HG03039 (cell line): ENCODE measurements at regions not wholly inside any gene's neighbourhood (a gene's known extent, or its start where the extent isn't known, plus 50 kb on each side); places are given as distances from the start of the nearest gene placed in this dataset.
"Not testable (repeated sequence)": the region's sequence is repeated elsewhere in the genome, so short reads cannot be mapped to it uniquely, and the experiment has no call there.

Experiments used
- ATAC-seq: cut with Tn5 transposase; IDR thresholded peaks from one replicate; pipeline ENCODE4 v1.9.1; 2021; ENCODE audit warnings: mild to moderate bottlenecking, moderate library complexity; ENCODE audit not compliant: unreplicated experiment

GRCh38 chr5:166795756-166796155 lies 1495.7 kb upstream of the WWC1 start:
- ATAC-seq = no peak

- ATAC-seq = no peak
Measured at GRCh38 chr5:166803058-166803457, 1488.4 kb upstream of the WWC1 start.

DNA sequence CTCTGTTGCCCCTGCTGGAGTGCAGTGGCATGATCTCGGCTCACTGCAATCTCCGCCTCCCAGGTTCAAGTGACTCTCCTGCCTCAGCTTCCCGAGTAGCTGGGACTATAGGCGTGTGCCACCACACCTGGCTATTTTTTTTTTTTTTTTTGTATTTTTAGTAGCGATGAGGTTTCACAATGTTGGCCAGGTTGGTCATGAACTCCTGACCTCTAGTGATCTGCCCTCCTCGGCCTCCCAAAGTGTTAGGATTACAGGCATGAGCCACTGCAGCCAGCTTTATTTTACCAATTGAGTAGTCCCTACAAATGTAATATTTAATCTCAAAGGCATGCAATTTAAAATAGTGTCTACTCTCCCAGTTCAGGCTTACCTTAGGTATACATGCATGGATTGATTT lies 1487.2 kb upstream of the WWC1 start:
- ATAC-seq = not testable (repeated sequence)

GRCh38 chr5:166804693-166805092 lies 1486.8 kb upstream of the WWC1 start:
- ATAC-seq = not testable (repeated sequence)

DNA sequence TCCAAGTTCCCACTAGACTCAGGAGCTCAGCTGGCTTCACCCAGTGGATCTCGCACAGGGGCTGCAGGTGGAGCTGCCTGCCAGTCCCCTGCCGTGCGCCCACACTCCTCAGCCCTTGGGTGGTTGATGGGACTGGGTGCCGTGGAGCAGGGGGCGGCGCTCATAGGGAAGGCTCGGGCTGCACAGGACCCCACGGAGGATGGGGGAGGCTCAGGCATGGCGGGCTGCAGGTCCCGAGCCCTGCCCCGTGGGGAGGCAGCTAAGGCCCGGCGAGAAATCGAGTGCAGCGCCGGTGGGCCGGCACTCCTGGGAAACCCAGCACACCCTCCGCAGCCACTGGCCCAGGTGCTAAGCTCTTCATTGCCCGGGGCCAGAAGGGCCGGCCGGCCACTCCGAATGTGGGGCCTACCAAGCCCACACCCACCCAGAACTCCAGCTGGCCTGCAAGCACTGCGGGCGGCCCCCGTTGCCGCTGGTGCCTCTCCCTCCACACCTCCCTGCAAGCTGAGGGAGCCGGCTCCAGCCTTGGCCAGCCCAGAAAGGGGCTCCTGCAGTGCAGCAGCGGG lies 1481.3 kb upstream of the WWC1 start:
- not testable (repeated sequence) for ATAC-seq

DNA sequence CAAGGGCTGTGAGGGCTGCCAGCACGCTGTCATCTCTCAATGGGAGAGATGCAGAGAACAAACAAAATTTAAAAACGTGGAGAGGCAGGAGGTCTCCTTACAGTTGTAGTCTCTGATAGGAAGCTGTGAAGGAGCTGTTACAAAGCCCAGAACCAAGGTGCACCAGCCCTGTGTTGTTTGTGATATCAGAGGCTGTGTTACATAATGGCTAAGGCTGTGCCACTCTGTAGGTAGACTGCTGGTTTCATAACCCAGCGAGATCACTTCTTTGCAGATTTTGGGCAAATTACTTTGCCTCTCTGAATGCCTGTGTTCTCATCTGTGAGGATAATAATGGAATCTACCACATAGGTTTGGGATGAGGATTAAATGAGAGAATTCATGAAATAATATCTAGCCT lies 1480.7 kb upstream of the WWC1 start:
- ATAC-seq = no peak

DNA sequence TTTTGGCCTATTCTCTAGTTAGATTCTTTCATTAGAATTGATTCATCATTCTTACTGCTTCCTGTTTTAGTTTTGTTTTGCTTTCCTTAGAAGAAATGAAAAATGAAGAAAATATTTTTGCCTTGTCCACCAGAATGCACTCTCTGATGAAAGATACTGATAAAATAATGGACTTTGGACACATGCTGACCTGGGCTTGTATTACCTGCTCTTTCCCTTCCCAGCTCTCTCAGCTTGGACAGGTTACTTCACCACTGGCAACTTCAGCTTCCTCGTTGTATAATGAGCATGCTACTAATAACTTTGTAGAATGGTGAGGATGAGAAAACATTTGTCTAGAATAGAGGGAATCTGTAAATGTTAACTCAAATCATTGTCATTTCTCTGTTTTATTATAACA lies 1468.1 kb upstream of the WWC1 start:
- ATAC-seq = no peak

- ATAC-seq = no peak
Measured at GRCh38 chr5:166834246-166834645, 1457.2 kb upstream of the WWC1 start.

- ATAC-seq = no peak
Measured at GRCh38 chr5:166845044-166845443, 1446.4 kb upstream of the WWC1 start.

- no peak for ATAC-seq
Measured at GRCh38 chr5:166856791-166857190, 1434.7 kb upstream of the WWC1 start.

GRCh38 chr5:166860426-166860825 lies 1431.0 kb upstream of the WWC1 start:
- ATAC-seq = no peak

- ATAC-seq = no peak
Measured at GRCh38 chr5:166862581-166862980, 1428.9 kb upstream of the WWC1 start.

DNA sequence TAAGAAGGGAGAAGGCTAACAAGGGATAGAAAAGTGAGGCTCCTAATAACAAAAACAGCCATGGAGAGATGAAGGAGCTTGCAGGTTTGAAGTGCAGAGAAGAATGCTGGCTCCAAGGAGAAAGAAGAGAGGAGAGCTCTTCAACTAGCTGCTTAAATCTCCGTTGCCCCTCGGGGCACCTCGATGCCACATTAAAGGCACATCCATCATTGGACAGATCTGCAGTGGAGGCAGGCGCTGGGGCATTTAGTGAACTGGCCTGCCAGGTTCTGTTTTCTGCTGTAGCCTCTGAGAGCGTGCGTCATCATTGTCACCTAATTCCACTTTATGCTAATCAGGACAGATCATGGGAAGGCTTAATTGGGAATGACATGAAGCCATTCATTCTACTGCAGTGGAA lies 1426.2 kb upstream of the WWC1 start:
- no peak for ATAC-seq

DNA sequence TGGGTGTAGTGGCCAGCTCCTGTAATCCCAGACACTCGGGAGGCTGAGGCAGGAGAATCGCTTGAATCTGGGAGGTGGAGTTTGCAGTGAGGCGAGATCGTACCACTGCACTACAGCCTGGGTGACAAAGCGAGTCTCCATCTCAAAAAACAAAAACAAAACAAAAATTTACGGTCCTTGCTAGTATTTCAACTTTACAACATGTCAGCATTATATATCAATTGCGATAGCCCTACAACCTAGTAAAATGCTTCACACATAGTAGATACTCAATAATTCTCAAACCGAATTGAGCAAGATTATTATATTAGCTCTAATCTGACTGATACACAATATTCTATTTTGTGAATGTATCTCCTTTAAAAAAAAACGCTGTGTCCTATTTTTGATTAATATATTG lies 1411.0 kb upstream of the WWC1 start:
- no peak for ATAC-seq

DNA sequence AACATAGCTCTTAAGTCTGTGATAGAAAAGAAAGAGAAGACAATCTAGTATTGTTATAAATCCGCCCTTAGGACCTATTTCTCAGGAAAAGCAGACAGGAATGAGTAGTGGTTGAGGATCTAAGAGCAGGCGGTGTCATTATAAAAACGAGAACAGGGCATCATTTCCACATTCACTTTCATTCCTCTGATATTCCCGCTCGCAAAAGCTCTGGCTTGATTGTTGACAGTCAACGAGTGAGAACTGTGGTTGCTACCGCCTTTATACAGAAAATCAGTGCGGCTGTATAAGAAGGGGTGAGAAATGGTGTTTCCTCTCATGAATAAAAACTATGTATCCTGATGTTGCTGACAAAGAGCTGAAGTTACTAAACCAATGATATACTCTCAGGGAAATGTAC lies 1409.6 kb upstream of the WWC1 start:
- ATAC-seq = no peak

- no peak for ATAC-seq
Measured at GRCh38 chr5:166883016-166883415, 1408.4 kb upstream of the WWC1 start.

DNA sequence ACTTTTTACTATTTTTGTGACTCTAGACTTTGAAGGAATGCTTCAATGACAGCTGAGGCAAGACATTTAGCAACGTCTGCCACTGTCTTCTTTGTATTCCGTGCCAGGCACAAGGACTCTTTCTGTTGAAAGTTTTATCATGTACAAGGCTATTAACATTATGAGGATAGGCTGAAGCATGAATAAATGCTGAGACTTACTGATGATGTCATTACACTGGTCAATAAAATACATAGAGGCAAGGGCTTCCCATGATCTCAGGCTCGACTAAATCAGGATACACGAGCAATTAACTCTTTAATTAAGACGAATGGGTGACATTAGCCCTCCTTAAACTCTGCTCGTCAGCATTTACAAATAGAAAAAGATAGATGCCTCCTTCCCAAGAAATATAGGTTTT lies 1393.3 kb upstream of the WWC1 start:
- no peak for ATAC-seq

DNA sequence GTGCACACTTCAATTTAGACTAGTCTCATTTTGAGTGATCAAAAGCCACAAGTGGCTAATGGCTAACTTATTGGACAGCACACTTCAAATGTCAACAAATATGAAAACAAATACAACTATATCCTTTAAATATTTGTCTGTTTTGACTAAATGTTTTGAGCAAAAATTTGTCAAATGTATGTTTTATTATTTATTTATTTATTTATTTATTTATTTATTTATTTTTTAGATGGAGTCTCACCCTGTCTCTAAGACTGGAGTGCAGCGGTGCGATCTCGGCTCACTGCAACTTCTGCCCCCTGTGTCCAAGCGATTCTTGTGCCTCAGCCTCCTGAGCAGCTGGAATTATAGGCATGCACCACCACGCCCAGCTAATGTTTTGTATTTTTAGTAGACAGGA lies 1392.1 kb upstream of the WWC1 start:
- no peak for ATAC-seq

DNA sequence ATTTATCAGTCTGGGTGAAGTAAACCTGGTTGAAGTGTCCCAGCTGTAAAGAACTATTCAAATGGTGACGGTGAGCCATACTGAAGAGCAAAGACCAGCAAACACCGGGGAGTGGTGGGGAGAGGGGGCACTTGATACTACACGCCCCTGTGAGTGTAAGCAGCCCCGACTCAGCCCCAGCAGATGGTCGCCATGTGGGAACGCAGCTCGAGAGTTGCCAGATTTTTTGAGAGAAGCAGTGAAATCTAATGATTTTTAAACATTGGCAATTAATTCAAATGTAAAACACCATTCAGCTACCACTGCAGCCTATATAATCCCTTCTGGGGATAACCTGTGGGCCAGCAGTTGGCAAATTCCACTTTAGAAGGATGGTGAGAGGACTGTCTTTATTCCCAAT lies 1386.9 kb upstream of the WWC1 start:
- ATAC-seq = no peak

- ATAC-seq = no peak
Measured at GRCh38 chr5:166906991-166907713, 1384.3 kb upstream of the WWC1 start.

- ATAC-seq = no peak
Measured at GRCh38 chr5:166909040-166909439, 1382.4 kb upstream of the WWC1 start.

DNA sequence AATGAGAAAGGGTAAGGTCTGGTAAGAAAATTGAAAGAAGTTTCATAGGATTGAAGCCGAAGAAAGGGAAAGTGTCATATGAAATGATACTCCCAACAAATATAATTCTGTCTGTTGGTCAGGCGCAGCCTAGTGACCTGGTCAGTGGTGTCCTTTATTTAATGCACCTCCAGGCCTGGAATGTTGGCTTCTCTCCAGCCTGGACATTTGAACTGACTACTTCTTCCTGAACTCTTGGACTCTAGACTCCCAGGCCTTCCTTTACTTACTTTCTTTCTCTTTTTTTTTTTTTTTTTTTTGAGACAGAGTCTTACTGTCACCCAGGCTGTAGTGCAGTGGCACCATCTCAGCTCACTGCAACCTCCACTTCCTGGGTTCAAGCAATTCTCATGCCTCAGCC lies 1381.5 kb upstream of the WWC1 start:
- no peak for ATAC-seq

- ATAC-seq = no peak
Measured at GRCh38 chr5:166910995-166911394, 1380.5 kb upstream of the WWC1 start.
